ENCODE measurements at regions not wholly inside any gene's neighbourhood (a gene's known extent, or its start where the extent isn't known, plus 50 kb on each side); places are given as distances from the start of the nearest gene placed in this dataset.
"Not testable (repeated sequence)": the region's sequence is repeated elsewhere in the genome, so short reads cannot be mapped to it uniquely, and the experiment has no call there.

DNA sequence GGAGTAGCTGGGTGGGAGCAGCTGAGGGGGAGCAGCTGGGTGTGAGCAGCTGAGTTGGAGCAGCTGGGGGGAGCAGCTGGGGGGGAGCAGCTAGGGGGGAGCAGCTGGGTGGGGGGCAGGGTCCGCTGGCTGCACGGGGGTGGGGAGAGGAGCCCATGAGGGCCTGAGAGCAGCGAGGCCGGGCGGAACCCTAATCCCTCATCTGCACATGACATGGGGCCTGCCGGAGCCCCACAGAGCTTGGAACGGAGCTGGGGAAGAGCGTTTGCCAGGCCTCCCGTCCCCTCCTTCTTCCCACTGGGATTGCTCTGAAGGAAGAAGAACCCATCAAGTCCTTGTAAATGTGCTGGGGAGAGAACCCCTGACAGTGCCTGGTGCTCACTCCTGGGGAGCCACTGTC lies 83.2 kb upstream of the LPCAT1 start:
- not testable (repeated sequence) for TF ChIP-seq ZNF274 (IDR thresholded peaks at IDR 0.05; ENCODE audit: low read depth, low read length); EGR1 (IDR thresholded peaks at IDR 0.05; ENCODE audit: low read depth); POLR2AphosphoS5 (IDR thresholded peaks at IDR 0.05; ENCODE audit: low read depth, low read length)
